Fibroblast of the aortic adventitia (primary cell): ENCODE measurements at regions not wholly inside any gene's neighbourhood (a gene's known extent, or its start where the extent isn't known, plus 50 kb on each side); places are given as distances from the start of the nearest gene placed in this dataset.

Source experiments
- DNase-seq: peaks from one replicate; pipeline ENCODE4 v3.0.0-alpha.2; 2010; ENCODE audit warnings: low read depth
- H3K4me3 ChIP-seq: 2 replicates; pipeline ENCODE4 v1.5.1; 2011; ENCODE audit warnings: low read depth, mild to moderate bottlenecking, control low read depth, low read length, moderate library complexity
- CTCF ChIP-seq: IDR thresholded peaks from 2 replicates; pipeline ENCODE4 v1.5.1; 2011; ENCODE audit warnings: mild to moderate bottlenecking, low read length, control low read depth, inconsistent platforms; ENCODE audit not compliant: insufficient read depth

DNA sequence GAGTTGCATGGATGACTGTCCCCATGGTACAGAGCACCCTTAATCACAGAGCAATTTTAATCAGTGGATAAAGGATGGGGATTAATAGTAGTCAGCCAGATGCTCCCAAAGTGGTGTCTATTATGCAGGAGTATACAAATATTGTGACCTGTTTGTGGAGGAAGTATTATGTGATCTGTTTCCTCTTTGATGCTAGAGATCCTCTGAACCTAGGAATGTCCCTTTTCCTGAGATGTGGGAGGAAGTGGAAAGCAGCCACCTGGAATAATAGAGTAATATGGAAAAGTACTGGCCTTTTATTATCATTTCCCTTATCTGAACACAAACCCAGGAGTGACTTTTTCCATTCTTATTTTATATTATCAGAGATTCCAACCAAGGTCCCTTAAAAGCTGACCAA, 94.2 kb upstream of the EFEMP1 start:
- no peak for DNase-seq
- no peak for TF ChIP-seq CTCF
- no peak overlapping the region for H3K4me3 ChIP-seq

GRCh38 chr2:56018267-56018666, 94.7 kb upstream of the EFEMP1 start:
- no peak overlapping the region for H3K4me3 ChIP-seq
- DNase-seq: no peak
- no peak for TF ChIP-seq CTCF

DNA sequence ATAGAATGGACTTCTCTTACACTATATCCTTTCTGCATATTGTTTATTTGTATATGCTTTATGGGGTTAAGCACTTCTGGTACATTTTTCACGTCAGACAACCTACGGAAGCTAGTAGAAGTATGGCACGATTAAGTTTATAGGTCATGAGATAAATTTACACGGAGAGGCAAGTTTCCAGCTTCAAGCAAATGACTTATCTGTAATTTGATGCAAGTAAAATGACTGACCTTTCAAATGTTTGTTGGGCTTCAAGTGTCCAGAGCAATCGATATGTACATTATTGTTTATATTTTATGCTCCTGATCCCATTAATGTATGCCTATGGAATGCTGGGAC, 97.5 kb upstream of the EFEMP1 start:
- TF ChIP-seq CTCF: no peak
- H3K4me3 ChIP-seq: no peak overlapping the region
- no peak for DNase-seq

GRCh38 chr2:56021579-56021978, 98.0 kb upstream of the EFEMP1 start:
- TF ChIP-seq CTCF: no peak
- no peak overlapping the region for H3K4me3 ChIP-seq
- no peak for DNase-seq

GRCh38 chr2:56025469-56026193, 102.0 kb upstream of the EFEMP1 start:
- no peak for DNase-seq
- H3K4me3 ChIP-seq: no peak overlapping the region
- TF ChIP-seq CTCF: no peak

DNA sequence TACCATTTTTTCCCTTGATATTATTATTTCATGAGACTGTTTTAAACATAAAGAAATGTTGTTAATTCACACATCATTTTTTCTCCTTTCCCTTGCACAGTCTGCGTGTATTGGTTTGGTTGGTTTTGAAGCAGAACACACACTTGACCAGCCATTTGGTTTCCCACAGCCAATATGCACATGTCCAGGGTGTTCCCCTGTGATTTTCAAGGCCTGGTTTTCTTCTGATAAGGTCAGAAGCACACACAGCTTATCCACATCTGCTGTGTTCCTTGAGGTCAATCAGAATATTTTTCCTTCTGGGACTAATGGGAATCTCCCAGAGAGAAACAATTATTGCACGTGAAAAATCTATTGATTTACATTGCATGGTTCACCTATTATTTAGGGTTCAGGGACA, 103.2 kb upstream of the EFEMP1 start:
- H3K4me3 ChIP-seq: no peak overlapping the region
- no peak for TF ChIP-seq CTCF
- no peak for DNase-seq

DNA sequence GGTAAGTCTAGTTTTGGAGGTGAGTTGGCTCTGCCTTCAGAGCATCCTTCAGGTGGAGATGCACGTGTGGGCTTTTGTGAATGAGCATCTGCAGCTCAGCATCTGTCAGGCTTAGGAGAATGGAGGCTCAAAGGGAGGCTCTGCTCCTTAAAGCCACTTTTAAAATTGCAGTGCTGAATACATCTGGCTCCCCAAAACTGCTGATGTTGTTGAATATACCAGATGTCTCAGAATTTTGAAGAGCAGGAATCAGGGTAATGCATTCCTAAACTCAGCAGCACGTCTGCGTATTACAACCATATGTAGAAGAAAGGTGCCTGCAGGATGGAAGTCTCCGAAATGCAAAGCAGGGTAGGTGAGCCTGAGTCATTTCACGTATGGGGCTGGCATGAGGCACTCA, 106.5 kb upstream of the EFEMP1 start:
- no peak for TF ChIP-seq CTCF
- DNase-seq: no peak
- H3K4me3 ChIP-seq: no peak overlapping the region
